Stimulated activated CD8-positive, alpha-beta memory T cell treated with anti-CD3 and anti-CD28 coated beads, Interleukin-15, amount 100 ng/mL, for 4 hours (primary cell): ENCODE measurements at regions not wholly inside any gene's neighbourhood (a gene's known extent, or its start where the extent isn't known, plus 50 kb on each side); places are given as distances from the start of the nearest gene placed in this dataset.

Experiments used
- DNase-seq, 2 donors: peaks; one replicate each; pipeline ENCODE4 v3.0.0-alpha.2; 2020; ENCODE audit warnings: low read depth in 2 of 2

- no peak for DNase-seq
Measured at GRCh38 chr6:169082817-169083507, 170.7 kb downstream of the THBS2 start.

GRCh38 chr6:169082093-169082492 lies 171.6 kb downstream of the THBS2 start:
- DNase-seq: no peak

- no peak for DNase-seq
Measured at GRCh38 chr6:169081248-169081647, 172.4 kb downstream of the THBS2 start.

DNA sequence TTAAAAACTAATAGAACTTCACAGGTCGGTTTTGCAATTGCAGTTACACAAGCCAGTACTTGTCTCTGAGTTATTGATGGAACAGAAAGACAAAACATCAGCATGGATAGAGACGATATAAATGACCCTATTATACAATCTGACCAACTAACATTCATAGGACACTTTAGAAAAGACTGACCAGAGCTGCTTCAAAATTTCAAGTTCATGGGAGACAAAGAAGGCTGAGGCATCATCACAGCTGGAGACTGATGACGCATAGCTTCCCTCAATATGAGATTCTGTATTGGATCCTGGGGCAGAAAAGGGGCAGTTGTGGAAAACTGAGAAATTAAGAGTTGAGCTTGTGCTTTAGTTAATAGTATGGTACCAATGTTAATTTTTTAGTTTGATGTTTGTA lies 174.0 kb downstream of the THBS2 start:
- DNase-seq: no peak

DNA sequence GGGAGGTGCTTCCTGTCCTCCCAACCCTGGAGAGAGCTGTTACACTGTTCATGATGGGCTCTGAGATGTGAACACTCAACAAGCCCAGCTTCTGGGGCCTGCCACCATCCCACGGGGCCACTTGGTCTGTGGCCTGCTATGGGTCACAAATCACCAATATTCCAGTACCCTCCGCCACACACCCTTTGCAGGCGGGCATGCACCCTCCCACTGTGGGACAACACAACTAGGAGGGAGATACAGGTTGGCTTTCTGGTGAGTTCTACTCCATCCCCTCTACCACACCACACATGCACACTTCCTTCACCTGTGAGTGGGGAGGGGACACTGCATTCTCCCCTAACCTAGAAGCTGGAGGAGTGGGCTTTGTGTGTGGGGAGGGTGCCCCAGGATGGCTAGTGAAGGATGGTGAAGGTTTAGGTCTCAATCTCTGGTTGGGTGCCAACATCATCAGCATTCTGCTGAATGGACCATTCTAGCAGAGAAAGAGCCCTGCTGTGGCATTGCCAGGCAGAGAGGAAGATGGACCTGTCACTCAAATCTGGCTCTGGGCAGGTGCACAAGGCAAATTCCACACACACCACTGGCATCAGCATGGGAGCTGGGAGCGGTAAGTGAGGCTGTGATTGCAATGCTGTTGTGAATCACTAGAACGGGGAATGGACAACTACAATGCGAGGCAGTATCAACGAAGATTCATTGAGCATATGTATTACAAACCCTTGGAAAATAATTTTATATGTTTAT lies 175.1 kb downstream of the THBS2 start:
- no peak for DNase-seq

DNA sequence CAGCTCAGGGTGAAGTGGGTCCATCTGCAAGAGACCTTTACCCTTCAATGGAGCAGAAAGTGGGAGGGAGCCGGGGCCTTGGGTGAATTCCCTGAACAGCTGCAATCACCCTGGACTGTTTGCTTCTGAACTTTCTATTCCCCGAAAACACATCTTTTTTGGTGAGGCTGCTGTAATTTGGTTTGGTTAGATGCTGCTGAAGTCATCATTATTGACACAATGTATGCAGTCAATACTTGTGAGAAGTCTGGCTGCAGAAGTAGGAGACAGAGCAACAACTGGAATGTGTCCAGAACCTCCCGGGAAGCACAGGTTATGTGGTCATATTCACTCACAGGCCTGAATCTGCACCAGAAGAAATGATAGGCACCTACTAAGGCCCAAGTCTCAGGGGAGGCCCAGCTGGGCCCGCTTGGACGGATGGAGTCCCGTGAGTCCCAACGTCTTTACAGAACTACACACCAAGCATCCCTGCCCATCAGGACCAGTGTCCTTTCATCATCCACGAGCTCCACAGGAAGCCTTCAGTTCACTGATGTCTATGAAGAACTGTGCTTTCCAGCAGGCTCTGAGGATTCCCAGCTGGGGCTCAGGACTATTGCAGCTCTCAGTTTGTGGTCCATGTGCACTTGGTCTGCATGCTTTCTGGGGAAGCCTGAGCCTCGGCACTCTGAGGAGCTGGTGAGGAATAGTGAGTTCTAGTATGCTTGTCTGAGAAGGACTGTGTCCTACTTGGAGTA lies 177.6 kb downstream of the THBS2 start:
- DNase-seq: no peak

DNA sequence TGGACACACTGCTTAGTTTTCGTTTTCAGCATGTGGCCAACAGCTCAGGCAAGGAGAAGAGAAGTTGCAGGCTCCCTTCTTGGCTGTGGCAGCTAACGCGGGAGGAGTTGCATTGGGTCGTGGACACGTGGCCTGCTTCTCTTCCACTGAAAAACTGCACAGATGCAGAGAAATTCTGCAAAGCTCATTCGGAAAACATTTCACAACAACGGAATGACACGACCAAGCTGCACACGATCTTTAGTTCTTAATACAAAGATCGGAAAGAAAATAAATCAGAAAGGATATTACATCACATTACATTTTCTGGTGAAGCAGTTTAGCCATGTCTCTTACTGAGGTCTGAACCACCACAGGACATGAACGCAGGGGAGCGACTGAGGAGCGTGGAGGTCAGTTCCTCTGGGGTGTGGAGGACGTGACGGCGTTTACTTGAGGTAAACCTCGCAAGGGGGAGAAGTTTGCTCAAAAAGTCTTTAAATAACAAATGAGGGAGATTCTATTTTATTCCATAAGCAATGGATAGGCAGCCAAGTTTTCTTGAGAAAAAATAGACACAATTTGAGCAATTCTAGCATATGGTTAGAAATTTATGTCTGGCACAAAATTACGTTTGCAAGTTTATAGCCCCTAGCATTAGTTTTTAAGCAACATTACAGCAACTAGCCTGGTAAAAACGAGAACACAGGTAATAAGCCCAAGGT lies 178.3 kb downstream of the THBS2 start:
- DNase-seq: no peak

DNA sequence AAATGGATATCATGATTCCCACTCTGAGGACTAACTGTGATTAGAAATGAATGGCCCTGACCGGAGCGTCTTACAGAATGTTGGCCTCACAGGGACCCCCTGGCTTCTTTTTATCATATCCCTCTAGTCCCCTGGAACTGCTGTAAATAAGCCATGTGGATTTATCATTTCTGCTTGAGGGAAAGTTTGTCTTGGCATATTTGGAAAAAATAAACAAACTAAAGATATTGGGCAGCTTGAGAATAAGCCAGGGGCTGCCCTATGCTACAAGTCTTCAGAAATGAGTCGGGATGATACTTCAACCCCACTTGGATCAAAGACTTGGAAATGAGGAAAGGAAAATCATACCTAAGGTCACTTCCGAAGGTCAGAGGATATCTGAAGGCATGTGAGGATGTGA lies 179.1 kb downstream of the THBS2 start:
- no peak for DNase-seq

DNA sequence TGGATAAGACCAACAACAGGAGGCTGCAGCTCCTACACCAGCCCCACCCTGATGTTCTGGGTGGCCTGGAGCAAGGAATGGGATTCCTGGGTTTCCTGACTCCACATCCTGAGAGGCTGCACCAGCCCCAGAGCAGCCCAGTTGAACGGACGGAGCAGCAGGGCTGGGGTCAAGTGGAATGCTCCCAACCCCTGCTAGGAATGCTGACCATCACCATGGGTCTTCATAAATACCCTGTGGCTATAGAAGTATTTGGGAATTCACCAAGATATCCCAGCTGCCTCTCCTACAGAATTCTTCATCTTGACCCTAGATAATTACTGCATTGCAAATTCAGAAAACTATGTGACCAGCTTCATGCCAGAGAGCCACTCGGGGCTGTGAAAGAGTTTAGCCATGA lies 180.3 kb downstream of the THBS2 start:
- no peak for DNase-seq

- DNase-seq: no peak
Measured at GRCh38 chr6:169072127-169073042, 181.3 kb downstream of the THBS2 start.

DNA sequence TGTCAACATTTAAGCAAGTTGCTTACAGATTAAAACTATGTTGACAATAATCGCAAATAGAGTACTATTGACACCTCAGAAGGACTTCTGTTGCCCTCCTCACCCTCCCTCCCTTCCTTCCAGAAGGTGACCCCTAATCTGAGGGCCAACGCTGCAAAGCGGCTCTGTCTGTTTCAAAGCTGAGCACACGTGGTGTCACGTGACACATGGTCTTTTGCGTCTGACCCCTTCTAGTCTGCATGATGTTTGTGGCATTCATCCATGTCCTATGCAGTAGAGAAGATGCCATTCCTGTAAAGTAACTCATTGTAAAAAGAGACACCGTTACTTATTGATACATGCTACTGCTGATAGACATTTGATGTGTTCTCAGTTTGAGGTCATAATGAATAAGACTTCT lies 182.3 kb downstream of the THBS2 start:
- DNase-seq: no peak

DNA sequence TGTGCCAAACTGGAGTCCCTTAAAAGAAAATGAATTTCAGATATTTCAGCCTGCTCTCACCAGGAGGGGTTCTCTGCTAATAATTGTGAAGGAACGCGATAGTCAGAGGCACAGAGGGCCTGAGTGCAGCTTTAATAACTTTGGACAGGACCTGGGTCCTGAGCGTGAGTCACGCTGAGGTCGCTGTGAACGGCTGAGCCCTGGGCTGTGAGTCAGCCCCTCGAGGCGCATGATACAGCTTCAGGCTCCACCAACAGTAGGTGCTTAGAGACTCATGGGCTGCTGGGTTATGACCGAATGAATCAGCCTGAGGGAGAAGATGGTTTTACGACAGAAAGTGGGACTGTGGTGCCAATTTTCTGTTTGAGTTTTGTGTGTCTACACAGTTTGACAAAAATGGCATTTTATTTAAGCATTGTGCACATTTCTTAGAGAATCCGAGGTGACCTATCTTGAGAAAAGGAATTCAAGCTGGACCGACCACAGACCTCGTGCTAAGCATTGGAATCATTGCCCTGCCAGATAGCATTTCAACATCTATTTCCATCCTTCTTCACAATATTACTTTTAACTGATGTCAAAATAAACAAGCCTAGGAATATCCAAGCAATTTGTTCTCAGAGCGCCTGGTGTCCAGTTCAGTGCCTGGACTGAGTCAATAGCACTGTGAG lies 183.0 kb downstream of the THBS2 start:
- DNase-seq: no peak

- no peak for DNase-seq
Measured at GRCh38 chr6:169069356-169069755, 184.3 kb downstream of the THBS2 start.

- no peak for DNase-seq
Measured at GRCh38 chr6:169064194-169064593, 189.5 kb downstream of the THBS2 start.

DNA sequence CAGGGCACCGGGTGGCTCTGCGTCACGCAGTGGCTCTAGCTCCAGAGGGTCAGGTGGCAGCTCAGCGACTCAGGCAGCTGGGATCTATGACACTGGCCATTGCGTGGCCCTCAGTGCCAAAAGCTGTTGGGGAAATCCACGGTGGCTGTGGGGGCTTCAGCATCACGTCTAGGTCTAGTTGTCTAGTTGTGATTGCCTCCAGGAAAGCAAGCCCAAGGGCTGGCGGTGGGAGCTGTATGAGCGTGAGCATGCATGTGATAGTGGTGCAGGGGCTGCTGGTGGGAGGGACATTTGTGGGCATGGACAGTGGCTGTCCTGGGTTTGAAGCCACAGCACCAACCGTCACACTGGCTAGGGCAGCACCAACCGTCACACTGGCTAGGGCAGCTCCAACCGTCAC lies 191.4 kb downstream of the THBS2 start:
- DNase-seq: no peak

DNA sequence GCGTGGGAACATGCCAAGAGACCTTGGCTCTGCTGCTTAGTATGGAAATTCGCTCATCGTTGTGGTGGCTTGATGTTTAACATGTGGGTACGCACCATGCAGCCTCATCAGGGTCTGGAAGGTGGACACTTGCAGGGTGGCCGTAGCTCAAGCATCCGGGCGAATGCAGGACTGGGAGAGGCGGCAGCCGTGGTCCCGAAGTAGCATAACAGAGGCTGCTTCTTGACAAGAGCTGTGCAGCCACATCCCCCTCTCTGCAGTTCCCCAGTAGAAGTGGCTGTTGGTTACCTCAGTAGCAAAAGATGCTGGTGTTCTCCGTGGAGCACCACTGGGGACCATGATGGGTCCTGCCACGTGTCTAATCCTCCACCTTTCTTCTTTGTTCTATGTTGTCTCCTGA lies 195.0 kb downstream of the THBS2 start:
- no peak for DNase-seq

- no peak for DNase-seq
Measured at GRCh38 chr6:169052462-169052861, 201.2 kb downstream of the THBS2 start.

DNA sequence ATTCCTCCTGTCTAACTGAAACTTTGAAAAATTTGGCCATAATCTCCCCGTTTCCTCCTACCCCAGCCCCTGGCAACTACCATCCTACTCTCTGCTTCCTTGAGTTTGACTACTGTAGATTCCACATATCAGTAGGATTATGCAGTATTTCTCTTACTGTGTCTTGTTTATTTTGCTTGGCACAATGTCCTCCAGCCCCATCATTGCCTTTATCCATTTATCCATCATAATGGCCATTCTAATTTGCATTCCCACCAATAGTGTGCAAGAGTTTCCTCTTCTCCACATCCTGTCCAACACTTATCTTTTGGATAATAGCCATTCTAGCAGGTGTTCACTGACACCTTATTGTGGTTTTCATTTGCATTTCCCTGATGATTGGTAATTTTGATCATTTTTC lies 202.3 kb downstream of the THBS2 start:
- DNase-seq: no peak

GRCh38 chr6:169048865-169049205 lies 204.8 kb downstream of the THBS2 start:
- no peak for DNase-seq

DNA sequence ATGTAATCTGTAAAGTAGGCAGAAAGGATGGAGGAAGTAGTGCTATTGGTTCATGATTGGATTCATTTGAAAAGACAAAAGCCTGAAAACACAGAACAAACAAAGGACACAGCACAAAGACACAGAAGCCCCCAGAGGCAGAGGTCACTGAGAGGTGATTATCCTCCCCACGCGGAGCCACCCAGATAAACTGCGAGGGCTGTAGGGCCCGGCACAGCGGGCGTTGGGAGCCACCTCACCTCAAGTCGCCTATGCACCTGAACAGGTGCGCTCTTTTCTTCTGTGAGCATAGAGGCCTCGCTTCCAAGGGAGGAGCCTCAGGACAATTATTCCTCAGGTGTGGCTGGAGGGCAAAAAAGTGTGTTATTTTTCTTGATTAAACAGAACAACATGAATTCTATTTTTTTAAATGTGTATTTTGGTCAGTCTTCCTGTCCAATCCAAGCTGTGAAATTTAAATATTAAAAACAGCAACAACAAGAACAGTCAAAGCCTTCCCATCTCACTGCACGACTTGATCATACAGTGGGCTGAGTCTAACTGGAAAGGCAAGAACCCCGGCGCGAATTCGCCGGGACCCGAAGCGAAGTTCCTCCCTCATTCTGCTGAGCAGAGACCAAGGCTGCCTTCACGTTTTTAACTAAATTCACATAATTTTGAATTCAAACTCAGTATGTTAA lies 205.3 kb downstream of the THBS2 start:
- no peak for DNase-seq
